ENCODE measurements at regions not wholly inside any gene's neighbourhood (a gene's known extent, or its start where the extent isn't known, plus 50 kb on each side); places are given as distances from the start of the nearest gene placed in this dataset.

GRCh38 chr11:120024586-120024985 lies 113.3 kb downstream of the TRIM29 start:
- H3K27ac ChIP-seq (ENCODE audit: insufficient read depth, low read length) = no peak overlapping the region

More at GRCh38 chr11:120024586-120024985, 113.3 kb downstream of the TRIM29 start:
- H3K56ac ChIP-seq (ENCODE audit: extremely low read depth, insufficient read depth, low read length) = no peak overlapping the region
- no peak overlapping the region for H4K91ac ChIP-seq (ENCODE audit: insufficient read depth, low read depth, low read length)
- TF ChIP-seq USF2 (IDR thresholded peaks at IDR 0.05; ENCODE audit: low read depth, low read length) (no peak), CHD1 (IDR thresholded peaks at IDR 0.05; ENCODE audit: low read depth, low read length) (no peak), SMC3 (IDR thresholded peaks at IDR 0.05; ENCODE audit: low read depth, low read length) (no peak), MXI1 (IDR thresholded peaks at IDR 0.05; ENCODE audit: borderline replicate concordance, low read depth, low read length) (no peak), RCOR1 (IDR thresholded peaks at IDR 0.05; ENCODE audit: insufficient replicate concordance, low read length) (no peak), MAZ (IDR thresholded peaks at IDR 0.05; ENCODE audit: borderline replicate concordance, low read depth, low read length) (no peak), POLR2A (IDR thresholded peaks at IDR 0.05; ENCODE audit: low read depth, low read length) (no peak), RFX5 (IDR thresholded peaks at IDR 0.05; ENCODE audit: low read depth, low read length) (no peak), BHLHE40 (IDR thresholded peaks at IDR 0.05; ENCODE audit: low read depth, low read length) (no peak)
- no peak for ATAC-seq (ENCODE audit: low read depth)
- no peak overlapping the region for H3K14ac ChIP-seq (replicated peaks; ENCODE audit: low read depth, low read length)
- H4K8ac ChIP-seq (ENCODE audit: low read depth in 2 of 2, low read length in 2 of 2) = no peak overlapping the region
- H3K4me3 ChIP-seq (ENCODE audit: insufficient read depth, low read depth, low read length) = no peak overlapping the region
- H3K23ac ChIP-seq (ENCODE audit: low read depth, low read length) = no peak overlapping the region
- no peak overlapping the region for H3K9ac ChIP-seq (ENCODE audit: low read depth, low read length)
- no peak overlapping the region for H2AFZ ChIP-seq (replicated peaks; ENCODE audit: low read length, poor library complexity)
- H3K18ac ChIP-seq (ENCODE audit: low read depth, low read length) = no peak overlapping the region
- 50% methylated on average over 1 of the region's 5 CpGs; no CpG with 5 or more reads in 1 of the 2 experiments for whole genome bisulfite sequencing, 2 experiments (ENCODE audit: extremely low coverage in 2 of 2, insufficient read length in 1 of 2)
- no peak overlapping the region for H2AK5ac ChIP-seq (ENCODE audit: low read depth, low read length)
- H4K20me1 ChIP-seq (ENCODE audit: insufficient read depth, low read length) = no peaks in the 10 kb centered on the region
- dilution Hi-C loops (cut with HindIII; ENCODE audit: low sequenced_read_pairs, unreplicated experiment) = no loop called here
- no peak overlapping the region for H2BK15ac ChIP-seq (ENCODE audit: low read depth, low read length)
- peaks cover 4% of the 10 kb centered on the region for H3K27me3 ChIP-seq (ENCODE audit: control insufficient read depth, insufficient read depth, low read length)
- H2BK120ac ChIP-seq (ENCODE audit: low read depth, low read length) = no peak overlapping the region
- in situ Hi-C loops (cut with MboI; ENCODE audit: low sequenced_read_pairs) = no loop called here
- H3K4me1 ChIP-seq (ENCODE audit: control insufficient read depth, insufficient read depth, low read length) = no peaks in the 10 kb centered on the region
- POLR2A ChIA-PET (ENCODE audit: unreplicated experiment) = no interaction called here
- no peaks in the 10 kb centered on the region for H3K9me1 ChIP-seq (ENCODE audit: insufficient read depth, low read length)
- no peak overlapping the region for H3K4me2 ChIP-seq (ENCODE audit: low read depth, low read length)
- H3K9me3 ChIP-seq (ENCODE audit: control insufficient read depth, insufficient read depth, low read length) = no peaks in the 10 kb centered on the region
- no peak overlapping the region for H4K5ac ChIP-seq (ENCODE audit: low read depth, low read length)
- no peaks in the 10 kb centered on the region for H3K79me1 ChIP-seq (ENCODE audit: low read depth in 1 of 2, low read length in 2 of 2)
- CTCF ChIA-PET = interaction anchor here (0.7 kb wide), 1 partner anchor 21 kb away, joined by 3 read pairs; no protein-coding TSS in a partner anchor
- H3K4ac ChIP-seq (ENCODE audit: low read depth, low read length) = no peak overlapping the region
- H2BK5ac ChIP-seq (ENCODE audit: low read depth, low read length, poor library complexity, severe bottlenecking) = no peak overlapping the region
- no peak for DNase-seq
- no peak overlapping the region for H2AK9ac ChIP-seq (replicated peaks; ENCODE audit: low read depth, low read length, poor library complexity)
- intact Hi-C loops (cut with micrococcal nuclease) = no loop called here
- H2BK20ac ChIP-seq (ENCODE audit: low read depth, low read length) = no peak overlapping the region
- no peaks in the 10 kb centered on the region for H3K36me3 ChIP-seq (ENCODE audit: control insufficient read depth, insufficient read depth, low read length)
- no TSS peak for BruUV-seq (replicated peaks)

Measured in IMR-90 (cell line).